ENCODE measurements at regions not wholly inside any gene's neighbourhood (a gene's known extent, or its start where the extent isn't known, plus 50 kb on each side); places are given as distances from the start of the nearest gene placed in this dataset.

DNA sequence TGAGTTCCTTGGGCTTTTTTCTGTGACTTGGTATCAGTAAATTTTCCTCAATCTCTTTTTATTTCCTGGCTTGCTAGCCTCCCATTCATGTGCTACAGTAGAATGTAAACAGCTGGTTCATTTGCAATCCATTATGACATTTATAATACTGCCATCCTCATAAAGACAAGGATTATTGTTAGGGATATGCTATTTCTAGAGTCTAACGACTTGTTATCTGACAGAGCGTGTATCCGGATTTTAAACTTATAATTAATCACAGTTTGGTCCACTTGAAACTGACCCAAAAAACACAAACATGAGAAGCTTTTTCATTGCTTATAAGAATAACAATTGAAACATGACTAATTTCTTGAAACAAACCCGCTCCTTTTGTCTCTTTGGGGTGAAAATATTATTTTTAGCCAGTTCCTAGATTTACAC lies 585.8 kb downstream of the TLE4 start:
- intact Hi-C loops (cut with DNase I) = no loop called here
- no peak for DNase-seq (ENCODE audit: extremely low spot score)
- no peaks in the 10 kb centered on the region for H3K36me3 ChIP-seq
- no peak overlapping the region for H3K4me3 ChIP-seq
- peaks cover 0 to 21% (median 20%) of the 10 kb centered on the region in 4 donors for H3K4me1 ChIP-seq
- no peak overlapping the region for H3K27ac ChIP-seq (replicated peaks in 1 of 4)
- WGBS = 24% methylated on average over 4 of the region's 4 CpGs
- H3K9me3 ChIP-seq = peaks cover 0 to 6% (median 0%) of the 10 kb centered on the region in 4 donors
- no peaks in the 10 kb centered on the region for H3K27me3 ChIP-seq
- TF ChIP-seq CTCF (IDR thresholded peaks at IDR 0.05) = no peak
- no peak for TF ChIP-seq POLR2AphosphoS5 (IDR thresholded peaks at IDR 0.05)
- no peak for TF ChIP-seq EP300 (IDR thresholded peaks at IDR 0.05)
- no peak for TF ChIP-seq POLR2A (IDR thresholded peaks at IDR 0.05; ENCODE audit: low read depth)

DNA sequence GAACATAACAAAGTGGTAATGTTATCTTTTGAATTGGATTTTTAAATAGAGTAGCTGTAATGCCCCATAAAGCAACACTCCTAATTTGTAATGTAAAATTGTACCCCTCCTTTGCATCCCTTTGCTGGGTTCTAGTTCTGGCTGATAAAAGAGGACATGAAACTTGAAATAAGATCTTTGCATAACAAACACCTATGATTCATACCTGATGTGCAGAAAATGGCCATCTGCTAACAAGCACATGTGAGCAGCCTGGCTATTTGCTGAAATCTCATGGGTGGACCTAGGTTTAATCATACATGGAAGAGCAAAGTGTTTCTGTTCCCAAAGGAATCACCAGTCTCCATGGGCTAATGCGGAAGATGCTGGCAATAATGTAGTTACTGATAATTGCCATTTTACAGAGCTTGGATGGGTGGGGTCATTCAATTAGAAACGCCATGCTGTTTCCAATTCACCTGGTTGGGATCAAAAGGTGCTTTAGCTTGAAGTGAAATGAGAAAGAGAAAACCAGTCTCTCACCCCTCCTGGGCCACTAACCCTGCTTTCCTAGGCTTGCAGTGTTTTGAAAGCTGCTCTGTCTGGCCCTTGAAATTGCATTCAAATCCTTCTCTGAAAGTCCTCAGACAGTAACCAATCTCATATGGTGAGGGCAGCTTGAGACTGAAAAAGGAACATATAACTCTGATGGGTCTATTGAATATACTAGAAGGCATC lies 585.1 kb downstream of the TLE4 start:
- Histone ChIP-seq H3K9me3 (peaks cover 0 to 6% (median 0%) of the 10 kb centered on the region in 4 donors), H3K36me3 (no peaks in the 10 kb centered on the region), H3K27ac (replicated peaks in 1 of 4) (no peak overlapping the region), H3K4me3 (no peak overlapping the region), H3K4me1 (peaks cover 0 to 21% (median 20%) of the 10 kb centered on the region in 4 donors), H3K27me3 (no peaks in the 10 kb centered on the region)
- DNase-seq (ENCODE audit: extremely low spot score) = no peak
- intact Hi-C loops (cut with DNase I) = no loop called here
- 82% methylated on average over 2 of the region's 2 CpGs for WGBS
- TF ChIP-seq CTCF (IDR thresholded peaks at IDR 0.05) (no peak), POLR2A (IDR thresholded peaks at IDR 0.05; ENCODE audit: low read depth) (no peak)

GRCh38 chr9:80156262-80156661 lies 584.5 kb downstream of the TLE4 start:
- Histone ChIP-seq H3K4me3 (no peak overlapping the region), H3K36me3 (no peaks in the 10 kb centered on the region), H3K9me3 (peaks cover 0 to 6% (median 0%) of the 10 kb centered on the region in 4 donors), H3K4me1 (peaks cover 0 to 21% (median 20%) of the 10 kb centered on the region in 4 donors), H3K27ac (replicated peaks in 1 of 4) (no peak overlapping the region), H3K27me3 (no peaks in the 10 kb centered on the region)
- intact Hi-C loops (cut with DNase I) = no loop called here
- TF ChIP-seq EP300 (IDR thresholded peaks at IDR 0.05) (no peak), CTCF (IDR thresholded peaks at IDR 0.05) (no peak), POLR2A (IDR thresholded peaks at IDR 0.05; ENCODE audit: low read depth) (no peak), POLR2AphosphoS5 (IDR thresholded peaks at IDR 0.05) (no peak)
- WGBS = 69% methylated on average over 2 of the region's 2 CpGs
- no peak for DNase-seq (ENCODE audit: extremely low spot score)

- Histone ChIP-seq H3K27ac (replicated peaks in 1 of 4) (no peak overlapping the region), H3K4me1 (no peaks in the 10 kb centered on the region), H3K36me3 (no peaks in the 10 kb centered on the region), H3K9me3 (no peaks in the 10 kb centered on the region), H3K4me3 (no peak overlapping the region), H3K27me3 (no peaks in the 10 kb centered on the region)
- TF ChIP-seq POLR2AphosphoS5 (IDR thresholded peaks at IDR 0.05) (no peak), CTCF (IDR thresholded peaks at IDR 0.05) (no peak), EP300 (IDR thresholded peaks at IDR 0.05) (no peak)
- DNase-seq (ENCODE audit: extremely low spot score) = no peak
- 91% methylated on average over 3 of the region's 3 CpGs for WGBS
- intact Hi-C loops (cut with DNase I) = no loop called here
These were observed 576.1 kb downstream of the TLE4 start for GRCh38 chr9:80147866-80148265.

GRCh38 chr9:80146466-80146865 lies 574.7 kb downstream of the TLE4 start:
- H3K4me1 ChIP-seq = no peaks in the 10 kb centered on the region
- no peak overlapping the region for H3K27ac ChIP-seq (replicated peaks in 1 of 4)
- H3K27me3 ChIP-seq = no peaks in the 10 kb centered on the region
- no peak overlapping the region for H3K4me3 ChIP-seq
- intact Hi-C loops (cut with DNase I) = no loop called here
- no peaks in the 10 kb centered on the region for H3K9me3 ChIP-seq
- WGBS = 65% methylated on average over 1 of the region's 1 CpG
- H3K36me3 ChIP-seq = no peaks in the 10 kb centered on the region
- TF ChIP-seq EP300 (IDR thresholded peaks at IDR 0.05) = no peak
- TF ChIP-seq POLR2AphosphoS5 (IDR thresholded peaks at IDR 0.05) = no peak
- TF ChIP-seq CTCF (IDR thresholded peaks at IDR 0.05) = no peak
- TF ChIP-seq POLR2A (IDR thresholded peaks at IDR 0.05; ENCODE audit: low read depth) = no peak
- DNase-seq (ENCODE audit: extremely low spot score) = no peak
